ENCODE measurements at regions not wholly inside any gene's neighbourhood (a gene's known extent, or its start where the extent isn't known, plus 50 kb on each side); places are given as distances from the start of the nearest gene placed in this dataset.

DNA sequence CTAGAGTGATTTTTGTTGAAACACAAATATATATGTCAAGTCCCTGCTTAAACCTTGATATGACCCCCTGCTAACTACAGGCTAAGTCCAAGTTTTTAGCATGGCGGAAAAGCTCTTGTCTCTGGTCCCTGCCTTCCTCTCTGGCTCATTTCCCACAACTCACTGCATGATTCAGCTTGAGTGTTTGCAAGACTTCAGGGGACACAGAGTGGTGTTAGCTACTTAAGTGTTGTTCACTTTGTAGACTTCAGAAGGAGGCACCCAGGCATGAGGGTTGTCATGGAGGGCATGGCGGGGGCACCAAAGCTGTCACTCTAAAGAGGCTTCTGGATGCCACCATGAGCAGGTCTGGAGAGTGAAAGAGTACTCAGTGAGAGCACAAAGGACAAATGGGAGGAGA is 362.4 kb upstream of the ACTBL2 start:
- Histone ChIP-seq H3F3A (ENCODE audit: low read length, unreplicated experiment) (no peaks in the 10 kb centered on the region), H3K9me3 (ENCODE audit: low read length) (no peaks in the 10 kb centered on the region), H3K27ac (ENCODE audit: low read length) (no peak overlapping the region), H3K79me2 (ENCODE audit: low read length) (no peaks in the 10 kb centered on the region), H3K4me3 (ENCODE audit: low read length) (no peak overlapping the region), H3K4me2 (ENCODE audit: low read length) (no peak overlapping the region), H3K27me3 (ENCODE audit: low read length) (no peaks in the 10 kb centered on the region), H2AFZ (ENCODE audit: low read length) (no peak overlapping the region), H4K20me1 (ENCODE audit: low read length) (no peaks in the 10 kb centered on the region), H3K9me2 (replicated peaks; ENCODE audit: low read length) (no peaks in the 10 kb centered on the region), H3K4me1 (ENCODE audit: insufficient read depth, low read length) (peaks cover 33% of the 10 kb centered on the region), H3K36me3 (ENCODE audit: low read depth, low read length) (no peaks in the 10 kb centered on the region), H3K9ac (ENCODE audit: low read length) (no peak overlapping the region)
- POLR2A ChIA-PET (ENCODE audit: unreplicated experiment) = no interaction called here
- no TSS peak for BruUV-seq (replicated peaks)
- no peak for ATAC-seq
- TF ChIP-seq EZH2phosphoT487 (IDR thresholded peaks at IDR 0.05; ENCODE audit: borderline replicate concordance, low read length) = no peak
- TF ChIP-seq EZH2 (IDR thresholded peaks at IDR 0.05; ENCODE audit: low read length, unreplicated experiment) = no peak
- TF ChIP-seq, protein P1, sequence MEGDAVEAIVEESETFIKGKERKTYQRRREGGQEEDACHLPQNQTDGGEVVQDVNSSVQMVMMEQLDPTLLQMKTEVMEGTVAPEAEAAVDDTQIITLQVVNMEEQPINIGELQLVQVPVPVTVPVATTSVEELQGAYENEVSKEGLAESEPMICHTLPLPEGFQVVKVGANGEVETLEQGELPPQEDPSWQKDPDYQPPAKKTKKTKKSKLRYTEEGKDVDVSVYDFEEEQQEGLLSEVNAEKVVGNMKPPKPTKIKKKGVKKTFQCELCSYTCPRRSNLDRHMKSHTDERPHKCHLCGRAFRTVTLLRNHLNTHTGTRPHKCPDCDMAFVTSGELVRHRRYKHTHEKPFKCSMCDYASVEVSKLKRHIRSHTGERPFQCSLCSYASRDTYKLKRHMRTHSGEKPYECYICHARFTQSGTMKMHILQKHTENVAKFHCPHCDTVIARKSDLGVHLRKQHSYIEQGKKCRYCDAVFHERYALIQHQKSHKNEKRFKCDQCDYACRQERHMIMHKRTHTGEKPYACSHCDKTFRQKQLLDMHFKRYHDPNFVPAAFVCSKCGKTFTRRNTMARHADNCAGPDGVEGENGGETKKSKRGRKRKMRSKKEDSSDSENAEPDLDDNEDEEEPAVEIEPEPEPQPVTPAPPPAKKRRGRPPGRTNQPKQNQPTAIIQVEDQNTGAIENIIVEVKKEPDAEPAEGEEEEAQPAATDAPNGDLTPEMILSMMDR (conservative IDR thresholded peaks at IDR 0.05; ENCODE audit: low read depth, low read length) = no peak
- intact Hi-C loops (cut with micrococcal nuclease) = no loop called here
- CTCF ChIA-PET = interaction anchor here (0.5 kb wide), 1 partner anchor 598 kb away, joined by 3 read pairs; no protein-coding TSS in a partner anchor
- no peak for DNase-seq

DNA sequence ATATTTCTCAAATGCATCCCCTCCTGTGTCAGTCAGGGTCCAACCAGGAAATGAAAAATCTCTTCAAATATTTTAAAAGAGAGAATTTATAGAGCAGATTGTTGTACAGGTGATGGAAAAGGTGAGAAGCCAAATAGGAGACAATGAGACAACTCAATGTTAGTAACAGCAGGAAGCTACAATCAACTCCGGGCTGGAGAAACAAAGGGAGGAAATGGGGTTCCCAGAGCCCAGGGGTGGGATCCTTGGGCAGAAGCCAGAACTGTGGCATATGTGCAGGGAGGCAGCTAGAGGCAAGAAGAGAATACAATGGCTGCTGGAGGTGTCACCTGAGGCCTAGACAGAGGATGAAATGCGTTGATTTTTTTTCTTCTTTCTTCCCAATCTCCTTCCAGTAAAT is 361.8 kb upstream of the ACTBL2 start:
- Histone ChIP-seq H3K27me3 (ENCODE audit: low read length) (no peaks in the 10 kb centered on the region), H3F3A (ENCODE audit: low read length, unreplicated experiment) (no peaks in the 10 kb centered on the region), H4K20me1 (ENCODE audit: low read length) (no peaks in the 10 kb centered on the region), H3K27ac (ENCODE audit: low read length) (no peak overlapping the region), H3K4me3 (ENCODE audit: low read length) (no peak overlapping the region), H3K36me3 (ENCODE audit: low read depth, low read length) (no peaks in the 10 kb centered on the region), H3K9ac (ENCODE audit: low read length) (no peak overlapping the region), H3K4me1 (ENCODE audit: insufficient read depth, low read length) (peaks cover 36% of the 10 kb centered on the region), H3K4me2 (ENCODE audit: low read length) (no peak overlapping the region), H3K9me2 (replicated peaks; ENCODE audit: low read length) (no peaks in the 10 kb centered on the region), H3K79me2 (ENCODE audit: low read length) (no peaks in the 10 kb centered on the region), H3K9me3 (ENCODE audit: low read length) (no peaks in the 10 kb centered on the region), H2AFZ (ENCODE audit: low read length) (no peak overlapping the region)
- ChIA-PET POLR2A (ENCODE audit: unreplicated experiment) (no interaction called here), CTCF (interaction anchor here (0.5 kb wide), 1 partner anchor 599 kb away, joined by 3 read pairs; no protein-coding TSS in a partner anchor)
- DNase-seq (no peak), ATAC-seq (no peak)
- BruUV-seq (replicated peaks) = no TSS peak
- intact Hi-C loops (cut with micrococcal nuclease) = no loop called here
- no peak for TF ChIP-seq EZH2phosphoT487 (IDR thresholded peaks at IDR 0.05; ENCODE audit: borderline replicate concordance, low read length)
- no peak for TF ChIP-seq EZH2 (IDR thresholded peaks at IDR 0.05; ENCODE audit: low read length, unreplicated experiment)
- TF ChIP-seq, protein P1 (conservative IDR thresholded peaks at IDR 0.05; ENCODE audit: low read depth, low read length) = no peak

DNA sequence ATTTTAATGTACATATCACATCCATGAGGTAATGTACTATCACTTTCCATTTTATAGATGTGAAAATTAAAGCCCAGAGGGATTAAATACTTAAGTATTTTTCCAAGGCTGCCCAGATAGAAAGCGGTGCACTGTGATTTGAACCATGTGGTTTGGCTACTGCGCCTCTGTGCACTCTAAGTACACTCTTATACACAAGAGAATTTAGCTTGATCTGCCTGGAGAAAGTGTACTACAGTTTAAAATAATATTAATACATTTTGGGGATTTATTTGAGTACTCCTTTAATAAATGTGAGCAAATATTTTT is 360.4 kb upstream of the ACTBL2 start:
- Histone ChIP-seq H3K9me2 (replicated peaks; ENCODE audit: low read length) (no peaks in the 10 kb centered on the region), H3K9me3 (ENCODE audit: low read length) (no peaks in the 10 kb centered on the region), H3K27me3 (ENCODE audit: low read length) (no peaks in the 10 kb centered on the region), H3K4me3 (ENCODE audit: low read length) (no peak overlapping the region), H3K4me2 (ENCODE audit: low read length) (no peak overlapping the region), H3K36me3 (ENCODE audit: low read depth, low read length) (no peaks in the 10 kb centered on the region), H4K20me1 (ENCODE audit: low read length) (no peaks in the 10 kb centered on the region), H3K9ac (ENCODE audit: low read length) (no peak overlapping the region), H3F3A (ENCODE audit: low read length, unreplicated experiment) (peaks cover 6% of the 10 kb centered on the region), H3K27ac (ENCODE audit: low read length) (no peak overlapping the region), H2AFZ (ENCODE audit: low read length) (no peak overlapping the region), H3K4me1 (ENCODE audit: insufficient read depth, low read length) (peaks cover 47% of the 10 kb centered on the region), H3K79me2 (ENCODE audit: low read length) (no peaks in the 10 kb centered on the region)
- POLR2A ChIA-PET (ENCODE audit: unreplicated experiment) = no interaction called here
- DNase-seq (no peak), ATAC-seq (no peak)
- CTCF ChIA-PET = no interaction called here
- no TSS peak for BruUV-seq (replicated peaks)
- TF ChIP-seq EZH2 (IDR thresholded peaks at IDR 0.05; ENCODE audit: low read length, unreplicated experiment) = no peak
- no peak for TF ChIP-seq EZH2phosphoT487 (IDR thresholded peaks at IDR 0.05; ENCODE audit: borderline replicate concordance, low read length)
- TF ChIP-seq, protein P1 (conservative IDR thresholded peaks at IDR 0.05; ENCODE audit: low read depth, low read length) = no peak
- intact Hi-C loops (cut with micrococcal nuclease) = no loop called here

All from PC-3 (cell line).